ENCODE measurements at regions not wholly inside any gene's neighbourhood (a gene's known extent, or its start where the extent isn't known, plus 50 kb on each side); places are given as distances from the start of the nearest gene placed in this dataset.

DNA sequence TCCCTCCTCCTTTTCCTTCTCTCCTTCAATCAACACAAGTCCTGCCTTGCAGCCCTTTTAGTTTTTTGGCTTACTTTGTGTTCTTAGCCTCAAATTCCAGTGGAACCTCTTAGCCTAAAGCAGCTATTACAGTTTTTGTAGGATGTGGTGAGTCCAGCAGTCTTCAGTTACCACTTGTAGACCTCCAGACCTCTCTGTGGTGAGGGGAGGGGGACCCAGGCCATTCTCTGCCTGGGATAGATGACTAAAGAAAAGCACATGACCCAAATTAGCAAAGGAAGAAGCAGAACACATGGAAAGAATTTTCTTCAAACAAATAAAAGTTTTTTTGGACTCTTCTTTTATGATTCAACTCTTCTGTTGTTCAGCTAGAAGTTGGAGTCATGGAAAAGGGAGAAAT lies 246.5 kb downstream of the HAO1 start:
- no peak for DNase-seq

DNA sequence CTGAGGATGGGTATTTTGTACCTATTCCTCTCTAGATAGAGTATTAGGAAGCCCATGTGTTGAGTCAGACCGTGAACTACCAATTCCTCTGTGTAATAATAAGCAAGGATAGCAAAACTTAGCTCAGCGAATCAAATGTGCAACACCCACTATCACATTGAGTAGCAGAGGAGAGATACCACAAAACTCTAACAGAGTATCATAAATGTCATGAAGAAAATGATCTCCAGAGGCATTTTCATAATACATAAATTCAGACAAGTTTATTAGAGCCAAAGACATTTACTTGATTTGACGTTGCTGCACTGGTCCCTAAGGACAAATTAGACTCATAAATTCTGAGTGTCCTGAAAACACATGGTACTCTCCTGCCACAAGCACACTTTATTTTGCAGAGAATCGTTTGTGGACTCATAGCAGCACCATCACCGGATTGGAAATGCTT lies 245.2 kb downstream of the HAO1 start:
- no peak for DNase-seq

GRCh38 chr20:7695635-7696034 lies 244.6 kb downstream of the HAO1 start:
- no peak for DNase-seq

DNA sequence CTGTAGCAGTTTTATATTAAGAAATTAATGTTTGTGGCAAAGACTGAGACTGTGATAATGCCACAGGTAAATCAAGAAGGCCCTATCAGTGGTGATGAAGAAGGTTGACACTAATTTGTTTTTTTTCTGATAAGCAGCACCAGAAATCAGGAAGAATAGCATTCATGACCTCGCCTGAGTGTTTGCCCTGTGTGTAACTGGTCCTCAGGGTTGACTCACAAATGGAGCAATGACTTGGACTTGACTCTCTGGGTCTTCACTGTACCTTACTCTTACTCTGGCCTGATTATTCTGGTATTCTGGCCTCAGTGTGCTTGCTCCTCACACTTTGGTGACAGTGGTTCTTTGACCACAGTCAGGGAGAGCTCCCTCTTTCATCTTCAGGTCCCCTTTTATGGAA lies 243.9 kb downstream of the HAO1 start:
- no peak for DNase-seq

GRCh38 chr20:7702141-7702540 lies 238.1 kb downstream of the HAO1 start:
- no peak for DNase-seq

GRCh38 chr20:7703551-7703961 lies 236.7 kb downstream of the HAO1 start:
- peak in 1 of 51 donors; percentile 9 for DNase-seq

- peak in 5 of 51 donors; percentile 4 to 51 (median 10) for DNase-seq
Measured at GRCh38 chr20:7703996-7704395, 236.3 kb downstream of the HAO1 start.

GRCh38 chr20:7708112-7708511 lies 232.1 kb downstream of the HAO1 start:
- no peak for DNase-seq

DNA sequence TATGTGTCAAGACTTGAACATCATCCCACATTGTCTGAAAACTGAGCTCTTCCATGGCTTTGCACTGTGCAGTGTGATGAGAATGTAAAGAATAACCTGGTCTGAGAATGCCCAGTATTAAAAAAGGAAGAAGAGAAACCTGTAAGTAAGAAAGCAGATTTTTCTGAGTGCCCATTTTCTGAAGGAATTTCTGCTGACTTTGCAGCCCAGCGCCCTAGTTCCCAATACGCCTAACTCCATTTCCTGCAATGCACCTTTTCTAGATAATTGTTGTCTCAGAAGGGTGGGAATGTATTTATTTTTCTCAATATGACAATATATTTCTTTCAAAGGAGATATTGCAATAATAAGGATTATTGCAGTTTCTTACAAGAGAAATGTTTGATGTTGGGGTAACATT lies 231.5 kb downstream of the HAO1 start:
- no peak for DNase-seq

DNA sequence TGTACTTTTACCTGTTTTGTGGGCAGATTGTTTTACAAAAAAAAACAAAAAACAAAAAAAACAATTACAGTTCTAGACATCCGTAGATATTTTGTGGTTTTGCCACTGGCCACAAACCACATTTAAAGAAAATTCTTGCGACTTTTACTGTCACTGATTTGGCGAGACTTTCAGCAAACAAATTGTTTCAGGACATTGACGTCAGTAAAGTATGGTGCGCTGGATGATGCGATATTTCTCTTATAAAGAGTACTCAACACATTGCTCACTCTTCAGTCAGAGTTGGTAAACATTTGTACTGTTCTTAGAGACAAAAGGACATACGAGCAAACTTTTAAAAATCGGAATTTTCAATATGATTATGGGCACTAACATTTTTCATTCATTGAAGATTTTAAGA lies 229.8 kb downstream of the HAO1 start:
- no peak for DNase-seq

- DNase-seq = no peak
Measured at GRCh38 chr20:7712661-7713060, 227.6 kb downstream of the HAO1 start.

- no peak for DNase-seq
Measured at GRCh38 chr20:7714549-7714948, 225.7 kb downstream of the HAO1 start.

GRCh38 chr20:7716286-7716972 lies 223.8 kb downstream of the HAO1 start:
- no peak for DNase-seq

DNA sequence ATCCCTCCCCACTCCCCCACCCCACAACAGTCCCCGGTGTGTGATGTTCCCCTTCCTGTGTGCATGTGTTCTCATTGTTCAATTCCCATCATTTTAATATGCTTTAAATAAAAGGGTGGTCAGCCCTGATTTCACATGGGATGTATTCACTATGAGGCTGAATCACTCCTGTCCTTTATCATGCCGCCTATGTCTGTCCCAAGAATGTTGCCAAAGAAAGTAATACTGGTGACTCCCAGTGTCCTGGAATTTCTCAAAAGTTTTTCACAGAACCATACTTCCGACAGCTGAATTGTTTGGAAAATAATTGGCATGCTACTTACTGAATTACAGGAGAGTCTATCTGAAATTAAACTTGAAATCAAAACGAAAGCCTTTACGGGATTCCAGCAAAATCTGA lies 217.7 kb downstream of the HAO1 start:
- no peak for DNase-seq

GRCh38 chr20:7723284-7723683 lies 217.0 kb downstream of the HAO1 start:
- no peak for DNase-seq

GRCh38 chr20:7728338-7728737 lies 211.9 kb downstream of the HAO1 start:
- DNase-seq = no peak

GRCh38 chr20:7734216-7734615 lies 206.0 kb downstream of the HAO1 start:
- no peak for DNase-seq

GRCh38 chr20:7736336-7736735 lies 203.9 kb downstream of the HAO1 start:
- no peak for DNase-seq

DNA sequence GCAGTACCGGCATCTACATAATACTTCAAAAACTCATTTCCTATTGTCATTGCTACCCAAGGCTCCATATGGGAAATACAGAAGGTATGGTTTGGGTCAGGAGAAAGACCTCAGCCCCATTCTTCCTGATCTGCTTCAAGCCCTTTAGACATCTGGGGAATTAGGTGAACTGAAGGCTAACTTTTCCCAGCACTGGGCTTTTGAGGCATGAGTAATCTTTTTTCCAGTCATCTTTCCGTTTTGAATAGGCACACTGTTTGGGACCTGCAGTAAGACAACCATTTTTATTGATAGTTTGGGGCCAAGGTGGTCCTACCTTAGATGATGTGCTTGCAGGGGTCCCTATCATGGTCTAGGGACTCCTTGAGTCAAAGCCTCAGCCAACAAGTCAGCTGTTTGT lies 198.4 kb downstream of the HAO1 start:
- no peak for DNase-seq

- no peak for DNase-seq
Measured at GRCh38 chr20:7742479-7742878, 197.8 kb downstream of the HAO1 start.

DNA sequence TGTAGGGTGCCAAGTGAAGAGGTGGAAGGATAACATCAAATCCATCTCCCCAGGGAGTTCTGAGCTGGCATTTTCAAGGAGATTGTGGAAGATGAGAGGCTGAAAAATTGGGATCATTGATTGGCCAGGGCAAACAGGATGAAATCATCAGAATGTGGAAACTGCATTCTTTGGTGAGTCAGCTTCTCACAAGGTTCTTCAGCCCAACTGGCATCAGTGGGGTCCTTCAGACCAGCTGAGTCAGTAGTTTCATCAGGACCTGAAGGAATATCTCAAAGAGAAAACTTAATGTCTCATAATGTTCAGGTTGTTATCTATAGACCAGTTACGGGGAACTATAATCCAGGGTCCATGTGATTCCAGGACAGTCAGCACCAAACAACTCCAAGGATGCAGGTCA lies 195.8 kb downstream of the HAO1 start:
- DNase-seq = no peak

- DNase-seq = no peak
Measured at GRCh38 chr20:7748624-7749023, 191.6 kb downstream of the HAO1 start.

- DNase-seq = no peak
Measured at GRCh38 chr20:7754102-7754501, 186.2 kb downstream of the HAO1 start.

- no peak for DNase-seq
Measured at GRCh38 chr20:7758406-7758805, 181.9 kb downstream of the HAO1 start.
